CD1c-positive myeloid dendritic cell (primary cell): ENCODE measurements at regions not wholly inside any gene's neighbourhood (a gene's known extent, or its start where the extent isn't known, plus 50 kb on each side); places are given as distances from the start of the nearest gene placed in this dataset.
"Not testable (repeated sequence)": the region's sequence is repeated elsewhere in the genome, so short reads cannot be mapped to it uniquely, and the experiment has no call there.

Experiments used
- DNase-seq: peaks from one replicate; pipeline ENCODE4 v3.0.0-alpha.2; 2016; ENCODE audit errors: extremely low spot score

- DNase-seq, result no peak
Observed at GRCh38 chrX:28408017-28408723, 179.1 kb upstream of the IL1RAPL1 start.

GRCh38 chrX:28398342-28398741 is 188.9 kb upstream of the IL1RAPL1 start:
- DNase-seq, result no peak

DNA sequence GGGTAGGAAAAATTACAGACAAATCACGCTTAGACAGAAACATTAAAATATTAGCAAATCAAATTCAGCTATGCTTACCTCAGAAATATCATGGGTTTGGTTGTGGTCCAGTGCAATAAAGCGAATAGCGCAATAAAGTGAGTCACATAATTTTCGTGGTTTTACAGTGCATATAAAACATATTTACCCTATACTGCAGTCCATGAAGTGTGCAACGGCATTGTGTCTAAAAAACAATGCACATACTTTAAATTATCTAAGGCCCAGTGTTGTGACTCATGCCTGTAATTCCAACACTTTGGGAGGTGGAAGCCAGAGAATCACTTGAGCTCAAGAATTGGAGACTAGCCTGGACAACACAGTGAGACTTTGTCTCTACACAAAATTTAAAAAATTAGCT is 195.7 kb upstream of the IL1RAPL1 start:
- no peak for DNase-seq

GRCh38 chrX:28379103-28379502 is 208.1 kb upstream of the IL1RAPL1 start:
- no peak for DNase-seq

DNA sequence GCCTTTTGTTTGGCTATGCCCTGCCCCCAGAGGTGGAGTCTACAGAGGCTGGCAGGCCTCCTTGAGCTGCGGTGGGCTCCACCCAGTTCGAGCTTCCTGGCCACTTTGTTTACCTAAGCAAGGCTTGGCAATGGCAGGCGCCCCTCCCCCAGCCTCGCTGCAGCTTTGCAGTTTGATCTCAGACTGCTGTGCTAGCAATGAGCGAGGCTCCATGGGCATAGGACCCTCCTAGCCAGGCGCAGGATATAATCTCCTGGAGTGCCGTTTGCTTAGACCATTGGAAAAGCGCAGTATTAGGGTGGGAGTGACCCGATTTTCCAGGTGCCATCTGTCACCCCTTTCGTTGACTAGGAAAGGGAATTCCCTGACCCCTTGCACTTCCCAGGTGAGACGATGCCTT is 219.6 kb upstream of the IL1RAPL1 start:
- DNase-seq, result not testable (repeated sequence)

DNA sequence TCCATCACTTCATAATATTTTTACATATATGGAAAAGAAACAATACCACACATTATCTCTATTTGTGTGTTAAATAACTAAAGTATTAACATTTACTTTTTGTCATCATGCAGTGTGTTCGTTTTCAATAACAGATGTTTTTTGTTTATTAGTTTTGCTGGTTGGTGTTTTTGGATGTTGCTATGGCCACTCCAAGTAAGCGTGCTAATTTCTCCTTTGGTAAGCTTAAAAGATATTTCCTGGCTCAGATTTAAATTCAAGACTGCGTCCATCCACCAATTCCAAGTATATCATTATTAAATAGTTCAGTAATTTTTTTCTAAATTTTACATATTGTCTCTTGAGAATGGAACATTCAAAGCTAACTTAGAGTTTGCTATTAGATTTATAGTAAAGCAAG is 235.4 kb upstream of the IL1RAPL1 start:
- no peak for DNase-seq

DNA sequence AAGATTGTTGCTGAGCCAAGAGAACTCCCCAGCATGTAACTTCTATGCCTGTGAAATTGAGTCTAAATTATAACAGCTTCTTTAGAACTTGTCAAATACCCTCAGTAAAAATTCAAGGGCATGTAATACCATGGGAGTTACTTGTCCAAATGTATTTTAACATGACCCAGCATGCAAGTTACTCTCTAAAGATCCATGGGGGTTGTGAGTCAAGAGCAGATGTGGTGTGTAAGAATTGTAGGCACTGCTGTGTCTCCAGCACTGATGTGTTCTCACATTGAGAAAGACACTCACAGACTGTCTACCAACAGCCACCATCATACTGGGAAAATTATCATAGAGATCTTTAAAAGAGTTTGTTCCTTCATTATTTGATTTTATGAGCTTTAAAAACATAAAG is 237.4 kb upstream of the IL1RAPL1 start:
- no peak for DNase-seq

- peak; percentile 30 for DNase-seq
Observed at GRCh38 chrX:28347476-28347875, 239.8 kb upstream of the IL1RAPL1 start.

DNA sequence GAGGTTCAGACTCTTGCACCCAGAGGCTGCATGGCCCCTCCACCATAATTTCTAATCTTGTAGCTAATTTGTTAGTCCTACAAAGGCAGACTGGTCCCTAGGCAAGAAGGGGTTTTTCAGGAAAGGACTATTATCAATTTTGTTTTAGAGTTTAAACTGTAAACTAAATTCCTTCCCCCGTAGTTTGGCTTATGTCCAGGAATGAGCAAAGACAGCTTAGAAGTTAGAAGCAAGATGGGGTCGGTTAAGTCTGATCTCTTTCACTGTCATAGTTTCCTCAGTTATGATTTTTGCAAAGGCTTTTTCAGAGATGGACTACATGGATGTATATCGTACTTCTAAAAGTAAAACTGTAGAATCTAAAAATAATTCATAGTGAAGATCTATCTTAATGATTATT is 258.1 kb upstream of the IL1RAPL1 start:
- DNase-seq, result no peak

DNA sequence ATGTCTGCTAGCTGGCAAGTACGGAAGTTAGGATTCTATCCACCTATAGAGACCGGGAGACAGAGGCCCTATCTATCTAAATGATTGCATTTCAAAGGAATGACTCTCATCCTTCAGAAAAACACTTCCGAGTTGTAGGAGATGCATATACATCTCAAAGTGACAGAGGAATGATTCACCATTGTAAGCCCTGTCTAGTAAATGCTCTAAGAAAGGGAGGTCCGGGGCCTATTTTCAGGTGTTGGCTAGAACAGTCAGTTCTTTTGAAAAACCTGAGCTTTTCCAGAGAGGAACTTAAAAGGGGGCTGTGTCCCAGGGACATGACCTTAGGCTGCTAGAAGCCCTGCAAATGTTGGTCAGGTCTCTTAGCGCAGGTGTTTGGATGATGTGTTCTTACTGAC is 262.9 kb upstream of the IL1RAPL1 start:
- no peak for DNase-seq

DNA sequence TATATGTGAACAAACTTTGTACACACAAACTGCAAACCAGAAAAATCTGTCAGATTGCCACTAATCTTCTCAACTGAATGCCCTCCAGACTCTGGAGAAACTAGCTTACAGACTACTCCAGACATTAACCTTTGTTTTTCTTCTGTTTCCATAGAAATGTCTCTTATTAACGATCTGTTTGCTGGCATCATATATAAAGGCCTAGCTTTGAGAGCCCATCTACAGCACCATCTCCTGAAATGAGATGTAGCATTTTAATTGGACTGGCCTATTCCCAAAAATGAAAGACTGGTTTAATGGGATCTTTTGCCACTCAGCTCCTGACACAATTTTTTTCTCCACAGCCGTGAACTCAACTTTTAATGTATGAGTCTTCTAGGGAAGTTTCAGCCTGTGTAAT is 266.0 kb upstream of the IL1RAPL1 start:
- no peak for DNase-seq

DNA sequence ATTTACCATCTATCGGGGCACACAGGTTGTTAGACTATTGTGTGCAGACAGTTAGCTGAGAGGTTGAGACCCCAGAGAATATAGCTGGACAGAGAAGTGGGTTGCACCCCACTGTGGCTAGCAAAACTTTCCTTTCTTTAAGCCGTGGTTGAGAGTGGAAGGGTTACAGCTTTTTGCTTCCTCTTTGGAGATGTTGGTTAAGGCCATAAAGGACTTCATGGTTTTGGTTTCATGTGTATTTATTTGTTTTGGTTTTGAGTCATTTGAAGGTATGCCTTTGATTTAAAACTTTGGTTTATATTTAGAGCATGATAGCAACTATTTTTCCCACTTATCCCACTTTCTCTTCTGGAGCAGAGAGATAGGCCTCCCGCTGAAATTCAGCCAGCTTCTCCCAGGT is 274.3 kb upstream of the IL1RAPL1 start:
- no peak for DNase-seq

DNA sequence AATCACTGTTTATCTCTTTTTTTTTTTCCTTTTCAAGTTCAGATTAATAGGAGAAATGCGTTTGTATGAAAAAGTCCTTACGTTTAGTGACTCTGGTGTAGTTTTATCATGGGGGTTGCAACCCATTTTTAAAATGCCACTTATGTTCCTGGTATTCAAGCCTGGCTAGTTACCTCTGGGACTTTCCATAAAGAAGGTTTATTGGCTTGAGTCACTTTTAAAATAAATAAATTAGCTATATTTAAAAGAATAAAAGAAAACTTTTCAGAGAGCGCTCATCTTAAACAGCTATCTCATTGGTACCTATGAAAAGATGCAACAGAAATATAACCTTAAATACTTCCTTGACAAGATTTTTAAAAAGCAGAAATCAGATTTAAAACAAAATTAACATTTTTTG is 275.0 kb upstream of the IL1RAPL1 start:
- no peak for DNase-seq

- no peak for DNase-seq
Observed at GRCh38 chrX:28311466-28311865, 275.8 kb upstream of the IL1RAPL1 start.

- no peak for DNase-seq
Observed at GRCh38 chrX:28303486-28303885, 283.8 kb upstream of the IL1RAPL1 start.

- DNase-seq, result no peak
Observed at GRCh38 chrX:28278726-28279125, 297.5 kb upstream of the DCAF8L1 start.

DNA sequence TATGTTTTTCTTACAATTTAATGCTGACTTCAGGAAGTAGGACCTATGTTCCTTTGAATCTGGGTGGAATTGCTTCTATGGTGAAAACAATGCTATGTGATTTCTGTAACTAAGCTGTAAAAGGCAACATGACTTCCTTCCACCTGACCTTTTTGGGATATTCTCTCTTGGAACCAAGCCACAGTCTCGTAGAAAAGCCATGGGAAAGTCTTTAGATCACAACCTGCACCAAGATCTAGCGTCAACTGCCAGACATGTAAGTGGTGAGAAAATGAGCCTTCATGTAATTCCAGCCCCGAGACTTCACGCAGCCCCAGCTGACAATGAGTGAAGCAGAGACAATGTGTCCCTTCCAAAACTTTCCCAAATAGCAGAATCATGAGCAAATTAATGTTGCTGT is 297.0 kb upstream of the DCAF8L1 start:
- no peak for DNase-seq

DNA sequence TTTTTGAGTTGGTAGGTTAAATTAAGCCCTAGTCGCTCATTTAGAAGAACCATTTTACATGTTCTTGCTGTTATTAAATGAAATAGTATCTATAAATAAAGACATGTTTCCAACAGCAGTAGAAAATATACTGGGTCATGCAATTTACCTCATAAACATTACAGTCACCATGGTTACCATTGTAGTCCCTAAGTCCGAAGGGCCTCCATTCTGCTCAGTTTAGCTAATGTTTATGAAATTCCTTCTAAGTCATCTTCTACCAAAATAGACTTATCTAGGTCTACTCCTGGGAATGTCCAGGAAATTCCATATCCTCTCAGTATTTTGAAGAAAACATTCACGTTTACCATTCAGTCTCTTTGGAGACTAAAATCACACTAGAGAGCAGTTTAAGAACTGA is 292.5 kb upstream of the DCAF8L1 start:
- no peak for DNase-seq

DNA sequence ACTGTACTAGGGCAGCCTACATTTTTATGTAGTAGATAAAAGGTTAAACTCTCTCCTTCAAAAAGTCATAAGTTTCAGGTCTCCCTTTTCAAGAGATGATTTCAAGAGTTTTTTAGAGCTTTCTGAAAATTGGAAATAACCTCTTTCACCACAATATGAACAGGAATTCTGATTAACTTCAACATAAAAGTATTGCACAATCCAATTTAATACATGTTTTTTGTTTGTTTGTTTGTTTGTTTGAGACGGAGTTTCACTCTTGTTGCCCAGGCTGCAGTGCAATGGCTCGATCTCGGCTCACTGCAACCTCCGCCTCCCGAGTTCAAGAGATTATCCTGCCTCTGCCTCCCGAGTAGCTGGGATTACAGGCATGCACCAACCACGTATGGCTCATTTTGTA is 265.4 kb upstream of the DCAF8L1 start:
- no peak for DNase-seq

GRCh38 chrX:28229217-28229616 is 248.0 kb upstream of the DCAF8L1 start:
- no peak for DNase-seq

- no peak for DNase-seq
Observed at GRCh38 chrX:28225513-28225912, 244.3 kb upstream of the DCAF8L1 start.

GRCh38 chrX:28223991-28224390 is 242.7 kb upstream of the DCAF8L1 start:
- no peak for DNase-seq

DNA sequence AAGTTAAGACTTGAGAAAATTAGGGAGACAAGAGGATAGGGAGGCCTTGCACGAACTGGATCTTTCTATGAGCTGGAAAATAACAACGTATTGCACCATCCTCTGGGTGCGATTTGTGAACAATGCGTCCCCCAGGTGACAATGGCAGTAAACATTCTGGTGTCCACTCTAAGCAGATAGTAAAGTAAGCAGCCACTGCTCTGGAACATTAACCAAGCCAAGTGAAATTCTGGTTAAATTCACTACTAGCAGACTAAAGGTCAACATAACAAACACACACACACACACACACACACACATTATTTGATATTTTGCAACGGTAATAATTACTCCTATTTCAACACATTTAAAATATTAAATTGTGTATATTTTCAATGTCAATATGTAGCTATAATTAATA is 242.2 kb upstream of the DCAF8L1 start:
- no peak for DNase-seq

DNA sequence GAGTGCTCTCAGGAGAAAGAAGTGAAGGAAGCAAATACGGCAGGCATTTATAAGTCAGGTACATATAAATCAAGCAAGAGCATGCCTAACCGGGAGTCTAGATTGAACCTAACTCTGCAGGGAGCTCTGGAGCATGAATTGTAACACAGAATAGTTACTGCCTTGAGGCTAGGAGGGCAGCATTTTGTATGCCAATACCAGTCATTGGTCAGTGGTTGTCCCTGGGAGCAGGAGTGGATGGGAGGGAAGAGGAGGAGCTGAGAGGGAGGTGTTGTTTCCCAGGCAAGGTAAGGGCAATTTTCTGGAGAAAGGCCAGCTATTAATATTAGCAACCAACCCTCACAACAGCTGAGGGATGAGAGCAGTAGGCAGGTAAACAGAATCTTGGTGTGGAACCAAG is 224.7 kb upstream of the DCAF8L1 start:
- DNase-seq, result no peak
